SJSA1 (cell line): ENCODE measurements at regions not wholly inside any gene's neighbourhood (a gene's known extent, or its start where the extent isn't known, plus 50 kb on each side); places are given as distances from the start of the nearest gene placed in this dataset.

ENCODE experiments used
- DNase-seq, 2 experiments: peaks; one replicate each; pipeline ENCODE4 v3.0.0-alpha.2; 2015 to 2020; ENCODE audit warnings: low spot score in 2 of 2, low read depth in 1 of 2
- H3K27ac ChIP-seq: fragments of 250-450 bp; sonication (Bioruptor Pico); 2 replicates; pipeline ENCODE4 v1.5.1; 2020; ENCODE audit warnings: mild to moderate bottlenecking, moderate library complexity
- H3K27me3 ChIP-seq: fragments of 250-450 bp; sonication (Bioruptor Pico); replicated peaks from 2 replicates; pipeline ENCODE4 v1.5.1; 2020; ENCODE audit warnings: mild to moderate bottlenecking, moderate library complexity
- H3K36me3 ChIP-seq: fragments of 250-450 bp; sonication (Bioruptor Pico); 2 replicates; pipeline ENCODE4 v1.5.1; 2020; ENCODE audit warnings: mild to moderate bottlenecking
- H3K4me1 ChIP-seq: fragments of 250-450 bp; sonication (Bioruptor Pico); replicated peaks from 2 replicates; pipeline ENCODE4 v1.6.1; 2021; ENCODE audit warnings: mild to moderate bottlenecking
- H3K4me3 ChIP-seq: fragments of 250-450 bp; sonication (Bioruptor Pico); 2 replicates; pipeline ENCODE4 v1.5.1; 2020; ENCODE audit warnings: mild to moderate bottlenecking
- H3K9me3 ChIP-seq: fragments of 250-450 bp; sonication (Bioruptor Pico); replicated peaks from 2 replicates; pipeline ENCODE4 v1.5.1; 2020; ENCODE audit warnings: mild to moderate bottlenecking

- no peak for DNase-seq
- Histone ChIP-seq H3K4me3 (no peak overlapping the region), H3K4me1 (no peaks in the 10 kb centered on the region), H3K9me3 (no peaks in the 10 kb centered on the region), H3K27me3 (peaks cover 89% of the 10 kb centered on the region), H3K27ac (no peak overlapping the region), H3K36me3 (no peaks in the 10 kb centered on the region)
Observed at GRCh38 chr13:112233716-112234115, 142.4 kb upstream of the SPACA7 start.

GRCh38 chr13:112234131-112234875 lies 141.9 kb upstream of the SPACA7 start:
- DNase-seq: no peak
- Histone ChIP-seq H3K36me3 (no peaks in the 10 kb centered on the region), H3K27me3 (peaks cover 84% of the 10 kb centered on the region), H3K27ac (no peak overlapping the region), H3K4me1 (no peaks in the 10 kb centered on the region), H3K9me3 (no peaks in the 10 kb centered on the region), H3K4me3 (no peak overlapping the region)

GRCh38 chr13:112236016-112236415 lies 140.1 kb upstream of the SPACA7 start:
- no peak for DNase-seq

GRCh38 chr13:112236539-112237197 lies 139.5 kb upstream of the SPACA7 start:
- no peaks in the 10 kb centered on the region for H3K4me1 ChIP-seq
- no peak overlapping the region for H3K27ac ChIP-seq
- no peaks in the 10 kb centered on the region for H3K36me3 ChIP-seq
- H3K9me3 ChIP-seq: 0 out of 2 replicates have a peak, but pooled peaks cover 5% of the 10 kb centered on the region
- no peak for DNase-seq
- peaks cover 70% of the 10 kb centered on the region for H3K27me3 ChIP-seq
- no peak overlapping the region for H3K4me3 ChIP-seq

More at GRCh38 chr13:112236016-112236415, 140.1 kb upstream of the SPACA7 start:
- H3K36me3 ChIP-seq: no peaks in the 10 kb centered on the region
- H3K27ac ChIP-seq: no peak overlapping the region
- no peak overlapping the region for H3K4me3 ChIP-seq
- H3K9me3 ChIP-seq: 0 out of 2 replicates have a peak, but pooled peaks cover 5% of the 10 kb centered on the region
- no peaks in the 10 kb centered on the region for H3K4me1 ChIP-seq
- peaks cover 73% of the 10 kb centered on the region for H3K27me3 ChIP-seq

GRCh38 chr13:112238436-112238995 lies 137.6 kb upstream of the SPACA7 start:
- no peak overlapping the region for H3K27ac ChIP-seq
- H3K4me3 ChIP-seq: no peak overlapping the region
- H3K4me1 ChIP-seq: no peaks in the 10 kb centered on the region
- 0 out of 2 replicates have a peak, but pooled peaks cover 5% of the 10 kb centered on the region for H3K9me3 ChIP-seq
- no peak for DNase-seq
- H3K36me3 ChIP-seq: no peaks in the 10 kb centered on the region
- peaks cover 70% of the 10 kb centered on the region for H3K27me3 ChIP-seq

- Histone ChIP-seq H3K4me1 (no peaks in the 10 kb centered on the region), H3K36me3 (no peaks in the 10 kb centered on the region), H3K27ac (no peak overlapping the region), H3K4me3 (no peak overlapping the region), H3K9me3 (0 out of 2 replicates have a peak, but pooled peaks cover 5% of the 10 kb centered on the region), H3K27me3 (peaks cover 70% of the 10 kb centered on the region)
- peak in 1 of 2 experiments; percentile 43 for DNase-seq
Observed at GRCh38 chr13:112240076-112240475, 136.1 kb upstream of the SPACA7 start.

GRCh38 chr13:112241288-112241687 lies 134.9 kb upstream of the SPACA7 start:
- Histone ChIP-seq H3K4me1 (no peaks in the 10 kb centered on the region), H3K4me3 (no peak overlapping the region), H3K27me3 (peaks cover 66% of the 10 kb centered on the region), H3K36me3 (no peaks in the 10 kb centered on the region), H3K9me3 (peaks cover 5% of the 10 kb centered on the region; the same call in 1 of the 2 replicates), H3K27ac (no peak overlapping the region)
- peak in 1 of 2 experiments; percentile 42 for DNase-seq

- H3K4me1 ChIP-seq: no peaks in the 10 kb centered on the region
- no peak for DNase-seq
- H3K36me3 ChIP-seq: no peaks in the 10 kb centered on the region
- peaks cover 64% of the 10 kb centered on the region for H3K27me3 ChIP-seq
- no peak overlapping the region for H3K27ac ChIP-seq
- H3K4me3 ChIP-seq: no peak overlapping the region
- H3K9me3 ChIP-seq: peaks cover 8% of the 10 kb centered on the region; the same call in 1 of the 2 replicates
Observed at GRCh38 chr13:112242777-112243176, 133.4 kb upstream of the SPACA7 start.

- Histone ChIP-seq H3K4me3 (no peak overlapping the region), H3K4me1 (no peaks in the 10 kb centered on the region), H3K27me3 (peaks cover 72% of the 10 kb centered on the region), H3K27ac (no peak overlapping the region), H3K36me3 (no peaks in the 10 kb centered on the region), H3K9me3 (peaks cover 8% of the 10 kb centered on the region; the same call in 1 of the 2 replicates)
- peak in 1 of 2 experiments; percentile 42 for DNase-seq
Observed at GRCh38 chr13:112244061-112244460, 132.1 kb upstream of the SPACA7 start.

- no peak overlapping the region for H3K4me3 ChIP-seq
- H3K36me3 ChIP-seq: no peaks in the 10 kb centered on the region
- H3K4me1 ChIP-seq: no peaks in the 10 kb centered on the region
- no peak overlapping the region for H3K27ac ChIP-seq
- peak in 1 of 2 experiments; percentile 41 for DNase-seq
- peaks cover 77% of the 10 kb centered on the region for H3K27me3 ChIP-seq
- peaks cover 8% of the 10 kb centered on the region; the same call in 1 of the 2 replicates for H3K9me3 ChIP-seq
Observed at GRCh38 chr13:112244495-112245177, 131.5 kb upstream of the SPACA7 start.

- no peaks in the 10 kb centered on the region for H3K4me1 ChIP-seq
- no peak overlapping the region for H3K27ac ChIP-seq
- peaks cover 6% of the 10 kb centered on the region; the same call in 1 of the 2 replicates for H3K9me3 ChIP-seq
- no peaks in the 10 kb centered on the region for H3K36me3 ChIP-seq
- H3K27me3 ChIP-seq: peaks cover 80% of the 10 kb centered on the region
- H3K4me3 ChIP-seq: no peak overlapping the region
- DNase-seq: peak in 1 of 2 experiments; percentile 40
Observed at GRCh38 chr13:112245179-112245724, 130.9 kb upstream of the SPACA7 start.

- no peak overlapping the region for H3K4me3 ChIP-seq
- H3K27ac ChIP-seq: no peak overlapping the region
- peaks cover 6% of the 10 kb centered on the region; the same call in 1 of the 2 replicates for H3K9me3 ChIP-seq
- H3K36me3 ChIP-seq: no peaks in the 10 kb centered on the region
- peaks cover 87% of the 10 kb centered on the region for H3K27me3 ChIP-seq
- DNase-seq: peak in 1 of 2 experiments; percentile 45
- H3K4me1 ChIP-seq: no peaks in the 10 kb centered on the region
Observed at GRCh38 chr13:112245989-112246388, 130.2 kb upstream of the SPACA7 start.
